ENCODE measurements at regions not wholly inside any gene's neighbourhood (a gene's known extent, or its start where the extent isn't known, plus 50 kb on each side); places are given as distances from the start of the nearest gene placed in this dataset.

DNA sequence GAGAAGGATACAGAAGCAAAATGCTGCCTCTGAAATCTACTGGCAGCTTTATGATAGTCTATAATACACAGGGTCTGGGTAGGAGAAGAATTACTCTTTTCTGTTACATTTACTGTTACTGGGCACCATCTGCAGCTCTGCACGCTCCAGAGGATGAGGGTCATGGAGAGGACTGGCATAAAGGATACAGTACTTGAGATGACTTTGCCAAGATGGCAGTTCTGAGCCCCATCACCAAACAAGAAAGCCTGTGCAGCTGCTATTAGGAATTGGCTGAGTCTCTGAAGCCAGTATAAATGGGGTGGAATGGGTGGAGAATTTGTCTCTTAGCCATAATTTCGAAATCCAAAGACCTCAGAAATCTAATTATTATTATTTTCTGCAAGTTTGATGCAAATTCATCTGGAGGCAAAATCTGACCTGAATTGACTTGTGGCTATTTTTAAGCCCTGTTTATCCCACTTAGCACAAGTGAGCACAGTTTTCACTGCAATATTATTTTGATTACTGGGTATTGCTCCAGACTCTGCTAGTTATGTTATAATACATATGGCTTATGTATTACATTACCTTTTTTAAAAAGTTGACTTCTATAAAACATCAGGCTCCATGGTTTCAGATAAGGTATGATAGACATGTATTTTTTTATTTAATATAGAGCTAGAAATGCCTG is 579.5 kb downstream of the MBD2 start:
- no peak for DNase-seq

DNA sequence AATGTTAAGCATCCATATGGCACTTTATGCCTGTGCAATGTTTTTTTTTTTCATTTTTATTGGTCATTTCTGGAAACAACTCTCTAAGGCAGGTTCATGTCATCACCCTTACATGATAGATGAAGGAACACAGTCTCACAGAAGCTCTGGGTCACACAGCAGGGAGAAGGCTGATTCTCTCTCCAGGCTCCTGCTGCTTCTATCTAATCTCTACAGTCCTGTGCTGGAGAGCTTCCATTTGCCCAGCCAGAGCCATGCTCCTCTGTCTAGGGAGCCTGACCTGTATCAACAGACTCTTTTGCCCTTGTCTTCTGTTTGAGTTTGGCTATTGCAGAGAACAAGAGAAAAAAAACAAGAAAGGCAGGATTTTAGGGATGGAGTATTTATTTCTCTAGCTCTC is 584.8 kb downstream of the MBD2 start:
- DNase-seq: no peak

DNA sequence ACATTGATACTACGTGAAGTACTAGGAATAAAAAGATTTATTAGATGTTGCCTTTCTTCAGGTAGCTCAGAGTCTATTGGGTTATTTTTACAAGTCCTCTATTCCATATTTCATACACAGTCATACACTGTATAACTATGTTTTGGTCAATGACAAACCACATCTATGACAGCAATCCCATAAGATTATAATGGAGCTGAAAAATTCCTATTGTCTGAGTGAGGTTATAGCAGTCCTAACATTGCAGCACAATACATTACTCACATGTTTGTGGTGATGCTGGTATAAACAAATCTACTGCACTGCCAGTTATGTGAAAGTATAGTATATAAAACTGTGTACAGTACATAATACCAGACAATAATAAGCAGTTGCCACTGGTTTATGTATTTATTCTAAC is 595.1 kb downstream of the MBD2 start:
- DNase-seq: no peak

DNA sequence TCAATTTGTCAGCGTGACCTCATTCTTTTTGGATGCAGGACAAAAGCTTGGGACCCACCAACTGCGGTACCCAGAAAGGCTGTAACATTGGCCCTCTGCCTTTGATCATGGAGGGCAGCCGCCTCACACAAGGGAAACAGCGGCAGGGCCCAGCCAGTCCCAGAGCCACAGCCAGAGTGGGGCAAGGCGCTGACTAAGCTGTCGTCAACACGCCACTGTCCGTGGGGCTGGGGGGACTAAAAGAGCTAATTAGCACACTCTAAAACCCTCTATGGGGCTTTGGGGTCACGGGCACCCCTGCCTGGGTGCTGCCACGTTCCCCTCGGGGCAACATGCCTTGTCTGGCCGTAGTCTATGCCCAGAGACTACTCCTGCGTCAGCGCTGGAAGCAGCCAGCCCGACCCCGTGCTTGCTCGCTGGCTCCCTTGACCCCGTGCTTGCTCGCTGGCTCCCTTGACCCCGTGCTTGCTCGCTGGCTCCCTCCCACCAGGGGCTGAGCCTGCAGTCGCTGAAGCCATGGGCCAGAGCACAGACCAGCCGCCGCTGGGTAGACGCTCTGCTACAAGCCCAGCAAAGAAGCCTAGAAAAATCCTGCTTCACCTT is 598.4 kb downstream of the MBD2 start:
- no peak for DNase-seq

DNA sequence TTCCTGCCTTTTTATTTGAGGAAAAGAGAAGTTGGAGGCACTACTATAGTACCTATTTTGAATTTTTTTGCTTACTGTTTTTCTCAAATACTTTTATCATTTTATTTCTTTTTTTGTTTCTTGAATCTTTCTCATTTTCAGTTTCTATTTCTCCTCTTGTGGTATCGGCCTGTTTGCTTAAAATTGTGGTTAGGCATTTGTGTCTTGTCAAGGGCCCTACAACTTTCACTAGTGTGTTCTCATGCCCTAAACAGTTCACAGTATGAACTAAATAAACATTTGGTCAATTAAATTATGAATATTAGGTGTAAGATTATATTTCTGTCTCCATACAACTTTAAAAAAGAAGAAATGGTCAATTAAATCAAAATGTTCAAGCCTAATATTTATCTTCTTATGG is 613.5 kb downstream of the MBD2 start:
- no peak for DNase-seq

DNA sequence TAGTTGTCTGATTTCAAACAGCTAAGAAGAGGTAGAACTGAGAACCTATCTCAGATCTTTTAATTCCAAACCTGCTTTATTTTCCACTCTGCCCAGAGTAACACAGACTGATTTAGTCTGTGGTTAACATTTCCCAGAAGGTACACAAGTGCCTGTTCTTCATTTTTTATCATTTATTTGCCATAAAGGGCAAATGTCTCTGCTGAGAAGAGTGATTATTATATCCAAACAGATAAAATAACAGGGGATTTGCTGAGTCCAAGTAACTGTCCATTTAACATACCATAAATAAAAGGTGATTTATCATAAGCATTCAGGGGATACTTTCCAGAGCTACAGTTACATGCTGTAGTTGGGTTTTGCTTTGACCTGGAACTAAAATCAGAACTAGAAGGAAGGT is 617.7 kb downstream of the MBD2 start:
- no peak for DNase-seq

DNA sequence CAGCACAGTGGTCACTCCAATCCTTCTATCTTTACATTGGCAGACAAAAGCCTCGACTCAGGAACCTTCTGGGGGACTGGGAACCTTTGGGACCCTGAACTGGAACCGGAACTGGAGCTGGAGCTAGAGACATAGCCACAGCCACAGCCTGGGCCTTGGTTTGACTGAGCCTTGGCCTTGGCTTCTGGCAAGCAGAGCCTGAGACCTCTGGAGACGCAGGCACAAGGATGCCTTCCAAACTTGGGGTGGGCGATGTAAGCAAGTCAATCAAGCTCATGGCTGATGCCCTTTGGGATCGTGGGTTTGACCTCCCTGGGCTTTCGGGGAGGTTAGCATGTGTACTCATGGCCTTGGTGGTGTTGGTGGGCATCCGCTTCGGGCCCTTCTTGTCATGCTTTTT is 619.3 kb downstream of the MBD2 start:
- no peak for DNase-seq

DNA sequence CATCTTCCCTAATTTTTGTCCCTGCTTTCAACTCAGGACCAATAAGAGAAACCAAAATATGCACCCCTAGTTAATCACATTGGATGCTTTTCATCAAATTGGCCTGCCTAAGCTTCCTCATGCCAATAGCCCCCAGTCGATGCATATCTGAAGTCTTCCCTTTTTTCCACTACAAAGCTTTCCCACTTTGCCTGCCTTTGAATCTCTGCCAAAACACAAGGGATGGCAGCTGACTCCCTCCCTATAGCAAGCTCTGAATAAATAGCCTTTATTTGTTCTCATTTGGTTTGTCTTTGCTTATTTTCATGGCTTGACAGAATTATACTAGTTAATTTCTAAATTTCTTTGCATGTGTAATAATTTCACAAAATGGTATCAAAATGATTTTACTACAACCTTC is 621.2 kb downstream of the MBD2 start:
- no peak for DNase-seq

DNA sequence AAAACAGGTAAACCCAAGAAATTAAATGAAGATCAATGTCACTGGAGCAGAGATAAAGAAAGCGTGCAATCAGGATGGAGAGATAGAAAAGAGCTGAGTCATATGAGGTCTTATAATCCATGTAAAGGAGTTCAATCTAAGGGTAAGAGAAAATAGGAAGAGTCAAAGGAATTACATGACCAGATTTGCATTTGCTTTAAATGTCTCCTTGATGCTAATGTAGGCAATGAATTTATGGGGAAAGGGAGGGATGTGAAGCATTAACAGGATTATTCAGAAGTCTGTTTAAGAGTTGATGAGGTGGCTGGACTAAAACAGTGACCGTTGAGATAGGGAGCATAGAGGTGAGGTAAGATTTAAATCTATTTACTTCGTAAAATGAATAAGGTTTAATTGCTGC is 623.1 kb downstream of the MBD2 start:
- DNase-seq: no peak

DNA sequence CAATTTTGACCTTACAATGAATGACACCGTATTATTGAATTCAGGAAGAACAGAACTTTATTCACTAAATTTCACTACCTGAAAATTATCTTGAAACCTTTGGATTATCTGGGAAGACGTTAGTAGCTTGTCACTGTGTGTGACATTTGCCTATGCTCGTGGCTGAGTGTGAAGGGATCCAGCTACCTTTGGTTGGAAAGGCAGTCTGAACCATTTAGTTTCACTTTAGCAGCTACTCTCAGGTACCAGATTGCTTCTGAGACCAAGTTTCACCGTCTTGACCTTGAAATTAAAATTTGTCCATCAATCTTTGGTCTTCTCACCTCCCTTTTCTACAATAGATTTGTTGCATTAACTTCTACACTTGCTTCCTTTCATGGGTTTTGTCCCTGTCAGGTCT is 637.5 kb downstream of the MBD2 start:
- DNase-seq: no peak

Data from tongue (tissue), 1 donor.